Hepatocyte (in vitro differentiated cells): ENCODE measurements at regions not wholly inside any gene's neighbourhood (a gene's known extent, or its start where the extent isn't known, plus 50 kb on each side); places are given as distances from the start of the nearest gene placed in this dataset.

ENCODE experiments used
- DNase-seq: peaks from one replicate; pipeline ENCODE4 v3.0.0-alpha.2; 2016; ENCODE audit warnings: low spot score
- H2AFZ ChIP-seq: fragments of 200-600 bp; sonication (generic); 2 replicates; pipeline ENCODE4 v1.6.0; 2016; ENCODE audit warnings: antibody characterized with exemption, mild to moderate bottlenecking
- H3K27ac ChIP-seq: fragments of 200-600 bp; sonication (generic); 2 replicates; pipeline ENCODE4 v1.5.1; 2016; ENCODE audit warnings: mild to moderate bottlenecking
- H3K27me3 ChIP-seq: fragments of 200-600 bp; sonication (generic); 2 replicates; pipeline ENCODE4 v1.6.1; 2016
- H3K36me3 ChIP-seq: fragments of 200-600 bp; sonication (generic); replicated peaks from 2 replicates; pipeline ENCODE4 v1.5.1; 2016; ENCODE audit warnings: low read depth; ENCODE audit not compliant: insufficient read depth
- H3K4me1 ChIP-seq: fragments of 200-600 bp; sonication (generic); 2 replicates; pipeline ENCODE4 v1.5.1; 2016; ENCODE audit warnings: mild to moderate bottlenecking, moderate library complexity; ENCODE audit not compliant: insufficient read depth
- H3K4me2 ChIP-seq: fragments of 200-600 bp; sonication (generic); 2 replicates; pipeline ENCODE4 v1.6.0; 2016
- H3K4me3 ChIP-seq: fragments of 200-600 bp; sonication (generic); 2 replicates; pipeline ENCODE4 v1.5.1; 2016; ENCODE audit warnings: mild to moderate bottlenecking
- H3K79me2 ChIP-seq: fragments of 200-600 bp; sonication (generic); 2 replicates; pipeline ENCODE4 v1.6.0; 2017; ENCODE audit warnings: mild to moderate bottlenecking
- H3K9me2 ChIP-seq: fragments of 200-600 bp; sonication (generic); replicated peaks from 2 replicates; pipeline ENCODE4 v1.6.0; 2017; ENCODE audit warnings: mild to moderate bottlenecking; ENCODE audit not compliant: insufficient read depth
- H3K9me3 ChIP-seq: fragments of 200-600 bp; sonication (generic); 2 replicates; pipeline ENCODE4 v1.5.1; 2016; ENCODE audit warnings: low read depth, mild to moderate bottlenecking
- H4K20me1 ChIP-seq: fragments of 200-600 bp; sonication (generic); 2 replicates; pipeline ENCODE4 v1.6.0; 2016; ENCODE audit warnings: mild to moderate bottlenecking; ENCODE audit not compliant: insufficient read depth, poor library complexity, severe bottlenecking
- CTCF ChIP-seq: fragments of 200-600 bp; sonication (generic); IDR thresholded peaks from 2 replicates; pipeline ENCODE4 v1.5.1; 2016; ENCODE audit warnings: antibody characterized with exemption, mild to moderate bottlenecking; ENCODE audit not compliant: poor library complexity
- EZH2 ChIP-seq: fragments of 200-600 bp; sonication (generic); IDR thresholded peaks from 2 replicates; pipeline ENCODE4 v1.6.1; 2016; ENCODE audit warnings: antibody characterized with exemption, mild to moderate bottlenecking, borderline replicate concordance
- EZH2phosphoT487 ChIP-seq: fragments of 200-600 bp; sonication (generic); IDR thresholded peaks from one replicate; pipeline ENCODE4 v1.6.1; 2018; ENCODE audit warnings: antibody characterized with exemption, mild to moderate bottlenecking, low read depth, moderate library complexity; ENCODE audit not compliant: unreplicated experiment, severe bottlenecking
- WGBS: methylation state at CpG from one replicate; pipeline ENCODE4 v1.1.6; 2016; ENCODE audit warnings: low lambda C conversion rate; ENCODE audit errors: missing lambda C conversion rate; 5-methylcytosine and 5-hydroxymethylcytosine counted together

GRCh38 chr4:20428436-20429160, 176.9 kb downstream of the SLIT2 start:
- Histone ChIP-seq H3K27ac (no peak overlapping the region), H3K9me3 (no peaks in the 10 kb centered on the region), H3K4me1 (peaks cover 24% of the 10 kb centered on the region), H3K27me3 (no peaks in the 10 kb centered on the region), H3K79me2 (peaks cover 3% of the 10 kb centered on the region), H3K4me3 (no peak overlapping the region), H2AFZ (no peak overlapping the region), H4K20me1 (peaks cover 4% of the 10 kb centered on the region), H3K36me3 (no peaks in the 10 kb centered on the region), H3K4me2 (no peak overlapping the region), H3K9me2 (no peaks in the 10 kb centered on the region)
- WGBS: 80% methylated on average over 8 of the region's 8 CpGs
- no peak for DNase-seq
- no peak for TF ChIP-seq EZH2phosphoT487
- TF ChIP-seq CTCF: peak; percentile 36

DNA sequence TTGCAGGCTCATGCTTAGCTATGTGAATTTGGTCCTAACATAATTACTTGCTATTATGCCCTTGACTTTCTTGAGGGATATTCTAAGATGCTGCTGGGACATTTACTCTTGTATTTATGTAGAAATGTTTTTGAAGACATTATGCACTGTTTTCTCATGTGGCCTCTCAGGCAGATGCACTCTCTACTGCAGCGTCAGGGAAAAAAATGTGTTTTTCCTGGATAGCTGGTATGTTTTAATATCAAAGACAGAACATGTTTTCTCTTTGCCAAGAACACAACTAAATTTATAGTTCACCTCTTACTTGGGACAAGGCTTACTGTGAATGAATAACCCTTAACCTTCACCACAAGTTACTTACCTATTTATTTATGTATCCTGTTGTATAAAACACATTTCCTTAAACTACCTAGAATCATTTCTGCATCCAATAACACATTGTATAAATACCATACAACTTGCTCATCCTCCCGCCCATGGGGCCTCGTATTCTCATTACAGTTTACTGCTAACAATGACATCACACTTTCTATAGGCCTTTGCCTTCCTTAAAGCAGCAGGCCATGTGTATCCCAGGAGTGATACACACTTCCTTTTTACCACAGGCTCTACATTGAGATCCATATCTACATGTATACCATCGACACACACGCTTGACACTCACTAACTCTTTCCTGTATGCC, 178.7 kb downstream of the SLIT2 start:
- WGBS: 68% methylated on average over 5 of the region's 5 CpGs
- Histone ChIP-seq H3K9me3 (no peaks in the 10 kb centered on the region), H3K4me1 (peaks cover 25% of the 10 kb centered on the region), H3K27me3 (no peaks in the 10 kb centered on the region), H3K79me2 (peaks cover 3% of the 10 kb centered on the region), H3K4me2 (no peak overlapping the region), H3K9me2 (no peaks in the 10 kb centered on the region), H4K20me1 (peaks cover 4% of the 10 kb centered on the region), H3K27ac (no peak overlapping the region), H3K4me3 (no peak overlapping the region), H2AFZ (no peak overlapping the region), H3K36me3 (no peaks in the 10 kb centered on the region)
- TF ChIP-seq EZH2 (no peak), EZH2phosphoT487 (no peak), CTCF (no peak)
- DNase-seq: no peak

GRCh38 chr4:20431543-20431951, 179.8 kb downstream of the SLIT2 start:
- Histone ChIP-seq H3K79me2 (peaks cover 3% of the 10 kb centered on the region), H3K4me2 (peak overlapping the region; percentile 36), H4K20me1 (peaks cover 4% of the 10 kb centered on the region), H3K36me3 (no peaks in the 10 kb centered on the region), H3K9me3 (no peaks in the 10 kb centered on the region), H3K4me3 (no peak overlapping the region), H2AFZ (no peak overlapping the region), H3K27me3 (no peaks in the 10 kb centered on the region), H3K27ac (peak overlapping the region; percentile 68), H3K9me2 (no peaks in the 10 kb centered on the region), H3K4me1 (peaks cover 25% of the 10 kb centered on the region)
- TF ChIP-seq EZH2phosphoT487 (no peak), CTCF (no peak), EZH2 (no peak)
- WGBS: 59% methylated on average over 6 of the region's 6 CpGs
- peak; percentile 13 for DNase-seq
